Kidney epithelial cell (primary cell): ENCODE measurements at regions not wholly inside any gene's neighbourhood (a gene's known extent, or its start where the extent isn't known, plus 50 kb on each side); places are given as distances from the start of the nearest gene placed in this dataset.
"Not testable (repeated sequence)": the region's sequence is repeated elsewhere in the genome, so short reads cannot be mapped to it uniquely, and the experiment has no call there.

ENCODE experiments used
- DNase-seq: peaks from one replicate; pipeline ENCODE4 v3.0.0-alpha.2; 2010; ENCODE audit warnings: low read depth
- H3K27me3 ChIP-seq: 2 replicates; pipeline ENCODE4 v1.6.0; 2011; ENCODE audit warnings: low read length; ENCODE audit not compliant: control insufficient read depth, insufficient read depth
- H3K36me3 ChIP-seq: 2 replicates; pipeline ENCODE4 v1.5.1; 2011; ENCODE audit warnings: low read length; ENCODE audit not compliant: control insufficient read depth, insufficient read depth
- H3K4me3 ChIP-seq: 2 replicates; pipeline ENCODE4 v1.5.1; 2011; ENCODE audit warnings: low read depth, mild to moderate bottlenecking, control low read depth, low read length
- CTCF ChIP-seq: IDR thresholded peaks from 2 replicates; pipeline ENCODE4 v1.5.1; 2011; ENCODE audit warnings: mild to moderate bottlenecking, moderate library complexity, low read length, control low read depth, inconsistent platforms; ENCODE audit not compliant: insufficient read depth, poor library complexity, severe bottlenecking

GRCh38 chr1:82384776-82385175, 584.0 kb downstream of the ADGRL2 start:
- Histone ChIP-seq H3K36me3 (no peaks in the 10 kb centered on the region), H3K27me3 (no peaks in the 10 kb centered on the region), H3K4me3 (no peak overlapping the region)
- TF ChIP-seq CTCF = no peak
- no peak for DNase-seq

GRCh38 chr1:82377201-82377884, 576.6 kb downstream of the ADGRL2 start:
- Histone ChIP-seq H3K36me3 (no peaks in the 10 kb centered on the region), H3K4me3 (no peak overlapping the region), H3K27me3 (no peaks in the 10 kb centered on the region)
- TF ChIP-seq CTCF = no peak
- peak; percentile 7 for DNase-seq

GRCh38 chr1:82373710-82374109, 573.0 kb downstream of the ADGRL2 start:
- no peak for TF ChIP-seq CTCF
- no peak overlapping the region for H3K4me3 ChIP-seq
- H3K36me3 ChIP-seq = no peaks in the 10 kb centered on the region
- no peak for DNase-seq
- H3K27me3 ChIP-seq = no peaks in the 10 kb centered on the region

GRCh38 chr1:82371844-82372498, 571.2 kb downstream of the ADGRL2 start:
- Histone ChIP-seq H3K36me3 (no peaks in the 10 kb centered on the region), H3K4me3 (no peak overlapping the region), H3K27me3 (no peaks in the 10 kb centered on the region)
- DNase-seq = no peak
- TF ChIP-seq CTCF = no peak

- Histone ChIP-seq H3K27me3 (no peaks in the 10 kb centered on the region), H3K4me3 (no peak overlapping the region), H3K36me3 (no peaks in the 10 kb centered on the region)
- DNase-seq = no peak
- TF ChIP-seq CTCF = no peak
These were observed 566.7 kb downstream of the ADGRL2 start for GRCh38 chr1:82367456-82367855.

GRCh38 chr1:82366689-82367088, 566.0 kb downstream of the ADGRL2 start:
- no peak for TF ChIP-seq CTCF
- no peaks in the 10 kb centered on the region for H3K36me3 ChIP-seq
- no peak for DNase-seq
- no peak overlapping the region for H3K4me3 ChIP-seq
- H3K27me3 ChIP-seq = no peaks in the 10 kb centered on the region

- H3K27me3 ChIP-seq, DNase-seq, H3K4me3 ChIP-seq, H3K36me3 ChIP-seq: not testable (repeated sequence)
These were observed 558.8 kb downstream of the ADGRL2 start for GRCh38 chr1:82359541-82359940.

GRCh38 chr1:82358706-82359105, 558.0 kb downstream of the ADGRL2 start:
- not testable (repeated sequence) for DNase-seq, H3K4me3 ChIP-seq, H3K36me3 ChIP-seq, H3K27me3 ChIP-seq
